ENCODE measurements at regions not wholly inside any gene's neighbourhood (a gene's known extent, or its start where the extent isn't known, plus 50 kb on each side); places are given as distances from the start of the nearest gene placed in this dataset.
"Not testable (repeated sequence)": the region's sequence is repeated elsewhere in the genome, so short reads cannot be mapped to it uniquely, and the experiment has no call there.

DNA sequence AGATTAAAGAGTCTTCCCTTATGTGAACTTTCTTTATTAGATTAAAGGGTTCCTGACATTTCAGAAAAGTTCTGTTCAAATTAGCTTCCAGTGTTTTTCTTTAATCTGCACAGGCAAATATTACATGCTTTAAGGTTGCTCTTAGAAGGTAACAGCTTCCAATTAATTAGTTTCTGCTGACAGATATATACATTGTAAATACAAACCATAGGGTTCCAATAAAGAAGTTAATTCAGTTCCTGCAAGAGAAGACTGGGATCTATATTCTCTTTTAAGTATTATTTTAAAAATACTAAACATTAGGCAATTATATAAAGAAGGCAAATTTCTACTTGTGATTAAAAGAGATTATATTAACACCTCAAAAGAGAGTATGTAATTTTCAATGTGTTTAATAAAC is 795.7 kb downstream of the MAT2B start:
- Mint-ChIP-seq H3K4me3 (no peak overlapping the region), H3K4me1 (no peaks in the 10 kb centered on the region), H3K9me3 (no peaks in the 10 kb centered on the region), H3K36me3 (no peaks in the 10 kb centered on the region), H3K27me3 (no peaks in the 10 kb centered on the region), H3K27ac (no peak overlapping the region)

DNA sequence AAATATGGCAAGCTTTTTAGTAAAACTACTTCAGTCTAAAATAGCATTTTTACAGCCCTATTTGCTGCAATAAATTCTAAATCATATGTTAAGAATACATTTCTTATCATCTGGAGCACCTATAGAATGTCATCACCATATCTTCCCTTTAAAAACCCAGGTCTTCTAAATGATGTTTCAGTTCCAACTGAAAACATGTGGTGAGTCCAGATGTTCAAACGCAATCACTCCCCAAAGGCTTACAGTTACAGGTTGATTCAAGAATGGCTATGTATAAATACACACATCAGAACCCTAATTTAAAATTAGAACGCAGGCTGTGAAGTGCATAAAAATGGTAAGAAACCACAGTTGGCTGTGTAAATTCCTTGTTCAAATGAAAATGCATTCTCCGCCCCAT is 796.3 kb downstream of the MAT2B start:
- no peaks in the 10 kb centered on the region for H3K36me3 Mint-ChIP-seq
- H3K9me3 Mint-ChIP-seq: peaks cover 4% of the 10 kb centered on the region
- H3K27ac Mint-ChIP-seq: no peak overlapping the region
- H3K4me1 Mint-ChIP-seq: no peaks in the 10 kb centered on the region
- no peaks in the 10 kb centered on the region for H3K27me3 Mint-ChIP-seq
- no peak overlapping the region for H3K4me3 Mint-ChIP-seq

DNA sequence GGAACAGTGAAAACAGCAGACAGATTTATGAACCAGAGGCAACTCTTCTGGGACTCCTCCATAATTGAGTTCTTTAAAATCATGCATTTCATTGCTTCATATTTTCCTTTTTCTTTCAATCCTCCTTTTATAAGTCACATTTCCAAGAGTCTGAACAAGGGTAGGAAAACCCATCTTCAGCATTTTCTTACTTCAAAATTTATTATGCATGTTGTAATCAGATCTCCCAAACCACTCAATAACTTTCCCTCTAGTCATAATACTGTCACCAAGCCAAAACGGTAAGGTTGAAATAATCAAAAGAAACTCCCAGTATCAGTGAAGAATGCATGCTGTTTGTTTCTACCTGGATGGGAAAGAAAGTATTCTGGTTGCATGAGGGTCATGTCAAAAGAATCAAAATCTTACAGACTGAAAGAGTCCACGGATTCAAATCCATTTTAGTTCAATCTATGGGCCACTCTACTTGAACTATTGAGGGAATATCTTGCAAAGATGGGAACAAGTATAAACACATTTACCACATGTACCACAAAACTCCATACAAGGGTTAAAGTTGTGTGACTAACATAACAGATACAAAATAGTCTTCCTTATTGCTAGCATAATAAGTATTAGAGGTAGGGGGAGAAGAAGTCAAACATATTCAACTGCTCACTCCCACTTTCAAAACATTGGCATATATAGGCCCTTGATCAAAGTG is 797.3 kb downstream of the MAT2B start:
- no peaks in the 10 kb centered on the region for H3K36me3 Mint-ChIP-seq
- H3K4me3 Mint-ChIP-seq: no peak overlapping the region
- H3K4me1 Mint-ChIP-seq: no peaks in the 10 kb centered on the region
- no peaks in the 10 kb centered on the region for H3K27me3 Mint-ChIP-seq
- no peak overlapping the region for H3K27ac Mint-ChIP-seq
- H3K9me3 Mint-ChIP-seq: peaks cover 4% of the 10 kb centered on the region

DNA sequence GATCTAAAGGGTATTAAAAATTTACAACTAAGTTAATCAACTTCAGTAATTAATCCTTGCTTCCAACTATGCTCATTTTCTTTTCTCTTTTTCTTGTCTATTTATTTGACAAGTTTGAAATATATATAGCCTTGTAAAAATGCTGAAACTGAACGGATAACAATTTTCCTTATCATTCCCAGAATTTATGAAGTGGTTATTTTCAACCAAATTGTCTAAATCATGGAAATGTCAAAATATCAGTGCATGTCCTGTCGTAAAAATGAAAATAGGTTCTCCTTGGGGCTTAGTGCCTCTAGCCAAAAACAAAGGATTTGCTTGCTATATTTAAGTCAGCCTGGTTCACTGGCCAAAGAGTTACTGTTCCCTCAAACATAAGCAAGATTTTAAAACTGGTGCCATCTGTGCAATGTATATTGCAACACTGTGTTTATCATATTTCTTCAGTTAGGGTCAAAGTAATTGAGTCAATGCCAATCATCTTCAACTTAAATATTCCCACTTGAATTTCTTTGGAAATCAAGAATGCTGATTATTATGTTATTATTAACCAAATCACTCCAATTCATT is 798.3 kb downstream of the MAT2B start:
- H3K27me3 Mint-ChIP-seq: no peaks in the 10 kb centered on the region
- no peaks in the 10 kb centered on the region for H3K4me1 Mint-ChIP-seq
- H3K4me3 Mint-ChIP-seq: no peak overlapping the region
- no peaks in the 10 kb centered on the region for H3K36me3 Mint-ChIP-seq
- peaks cover 4% of the 10 kb centered on the region for H3K9me3 Mint-ChIP-seq
- H3K27ac Mint-ChIP-seq: no peak overlapping the region

DNA sequence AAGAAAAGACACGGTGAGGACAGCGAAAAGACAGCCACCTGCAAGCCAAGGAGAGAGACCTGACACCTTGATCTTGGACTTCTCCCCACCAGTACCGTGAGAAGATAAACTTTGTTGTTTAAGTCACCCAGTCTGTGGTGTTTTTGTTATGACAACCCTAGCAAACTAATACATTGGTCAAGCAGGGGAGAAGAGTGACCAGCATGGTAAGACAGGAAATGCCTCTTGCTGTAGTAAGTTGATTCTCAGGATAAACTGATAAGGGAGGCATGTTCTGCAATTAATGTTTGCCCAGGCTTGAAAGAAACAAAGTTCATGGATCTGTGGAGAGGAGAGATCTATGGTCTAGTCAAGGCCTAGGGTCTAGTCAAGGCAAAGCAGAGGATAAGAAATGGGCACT is 801.2 kb downstream of the MAT2B start:
- Mint-ChIP-seq H3K27me3 (no peaks in the 10 kb centered on the region), H3K9me3 (peaks cover 4% of the 10 kb centered on the region), H3K4me3 (no peak overlapping the region), H3K4me1 (no peaks in the 10 kb centered on the region), H3K27ac (no peak overlapping the region), H3K36me3 (no peaks in the 10 kb centered on the region)

DNA sequence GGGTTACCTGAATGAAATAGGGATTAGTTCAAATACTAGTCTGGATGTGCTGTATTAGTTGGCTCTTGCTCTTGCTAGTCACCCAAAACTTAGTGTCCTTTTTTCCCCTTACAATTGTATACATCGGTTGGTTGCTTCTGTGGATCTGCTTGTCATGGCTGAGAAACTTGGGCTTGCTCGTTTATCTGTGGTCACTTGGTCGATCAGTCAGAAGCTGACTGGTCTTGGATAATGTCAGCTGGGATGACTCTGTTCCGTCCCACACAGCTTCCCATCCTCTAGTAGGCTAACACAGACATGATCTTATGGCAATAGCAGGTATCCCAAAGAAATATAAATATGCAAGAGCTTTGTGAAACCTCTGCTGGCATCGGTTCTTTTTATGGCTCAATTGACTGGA is 807.4 kb downstream of the MAT2B start:
- no peaks in the 10 kb centered on the region for H3K27me3 Mint-ChIP-seq
- H3K27ac Mint-ChIP-seq: no peak overlapping the region
- H3K4me1 Mint-ChIP-seq: no peaks in the 10 kb centered on the region
- H3K9me3 Mint-ChIP-seq: no peaks in the 10 kb centered on the region
- no peak overlapping the region for H3K4me3 Mint-ChIP-seq
- no peaks in the 10 kb centered on the region for H3K36me3 Mint-ChIP-seq

DNA sequence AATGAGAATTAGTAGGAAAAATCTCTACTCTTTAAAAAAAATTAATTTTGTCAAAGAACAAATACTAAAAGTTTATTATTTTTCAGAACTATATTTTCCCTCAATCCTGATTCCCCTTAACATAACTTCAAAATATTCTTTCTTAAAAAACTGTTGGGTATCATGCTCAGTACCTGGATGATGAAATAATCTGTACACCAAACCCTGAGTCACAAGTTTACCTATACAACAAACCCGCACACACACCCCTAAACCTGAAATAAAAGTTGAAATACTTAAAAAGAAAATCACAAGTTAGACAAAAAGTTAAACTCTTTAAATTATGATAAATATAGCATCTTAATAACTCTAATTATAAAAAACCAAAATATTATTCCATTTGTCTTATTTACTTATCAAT is 812.3 kb downstream of the MAT2B start:
- no peaks in the 10 kb centered on the region for H3K4me1 Mint-ChIP-seq
- H3K36me3 Mint-ChIP-seq: no peaks in the 10 kb centered on the region
- no peaks in the 10 kb centered on the region for H3K9me3 Mint-ChIP-seq
- H3K27ac Mint-ChIP-seq: no peak overlapping the region
- no peaks in the 10 kb centered on the region for H3K27me3 Mint-ChIP-seq
- no peak overlapping the region for H3K4me3 Mint-ChIP-seq

DNA sequence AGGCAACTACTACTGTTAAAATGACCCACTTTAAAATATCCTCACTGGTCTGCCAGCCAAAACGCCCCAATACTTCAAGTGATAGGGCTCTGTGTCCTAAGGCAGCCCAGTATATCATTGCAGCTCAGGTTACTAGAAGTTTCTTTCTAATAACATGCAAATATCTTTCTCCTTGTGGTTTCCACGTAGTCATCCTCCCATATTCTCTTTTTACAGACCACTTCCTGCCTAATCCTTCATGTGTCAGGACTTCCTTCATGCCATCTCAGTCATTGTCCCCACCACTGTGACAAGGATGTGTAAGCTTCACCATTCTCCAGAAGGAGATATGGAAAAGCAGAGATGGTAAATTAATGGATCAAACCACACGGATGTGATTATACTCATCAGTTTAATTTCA is 813.7 kb downstream of the MAT2B start:
- Mint-ChIP-seq H3K4me3 (no peak overlapping the region), H3K9me3 (no peaks in the 10 kb centered on the region), H3K4me1 (no peaks in the 10 kb centered on the region), H3K27me3 (no peaks in the 10 kb centered on the region), H3K36me3 (no peaks in the 10 kb centered on the region), H3K27ac (no peak overlapping the region)

DNA sequence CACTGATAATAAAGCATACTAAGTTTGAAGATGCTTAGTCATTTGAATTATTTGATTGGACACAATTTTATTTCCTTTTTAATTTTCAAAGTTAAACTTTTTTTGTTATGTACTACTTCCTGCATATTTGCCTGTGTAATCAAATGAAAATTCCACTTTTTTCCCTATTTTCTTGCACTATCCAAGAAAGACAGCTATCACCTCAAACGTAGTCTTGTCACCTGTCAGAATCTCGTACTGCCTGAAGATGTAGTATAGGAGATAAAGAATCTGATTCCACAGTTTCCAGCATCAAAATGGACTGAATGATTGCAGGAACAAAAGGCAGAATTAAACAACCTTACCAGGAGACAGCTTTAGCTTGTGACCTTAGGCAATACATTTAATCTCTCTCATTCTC is 818.8 kb downstream of the MAT2B start:
- no peaks in the 10 kb centered on the region for H3K27me3 Mint-ChIP-seq
- peaks cover 12% of the 10 kb centered on the region for H3K9me3 Mint-ChIP-seq
- H3K4me3 Mint-ChIP-seq: no peak overlapping the region
- H3K4me1 Mint-ChIP-seq: no peaks in the 10 kb centered on the region
- H3K27ac Mint-ChIP-seq: no peak overlapping the region
- no peaks in the 10 kb centered on the region for H3K36me3 Mint-ChIP-seq

DNA sequence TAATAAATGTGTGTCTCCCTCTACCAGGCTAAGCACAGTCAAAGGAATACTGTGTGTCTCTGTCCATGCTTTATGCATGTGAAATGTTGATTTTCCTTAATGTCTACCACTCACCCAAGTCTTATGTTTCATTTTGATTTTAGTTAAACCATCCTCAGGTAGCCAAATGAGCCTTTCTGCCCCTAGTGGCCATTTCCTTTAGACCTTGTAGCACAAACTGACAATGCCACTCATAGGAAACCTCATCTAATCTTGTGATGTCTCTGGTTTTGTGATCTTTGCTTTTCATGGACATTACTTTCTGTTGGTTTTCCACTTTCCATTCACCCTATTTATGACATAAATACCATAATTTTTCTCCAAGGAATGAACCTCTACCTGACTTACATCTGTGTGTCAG is 820.8 kb downstream of the MAT2B start:
- Mint-ChIP-seq H3K36me3 (no peaks in the 10 kb centered on the region), H3K27me3 (no peaks in the 10 kb centered on the region), H3K4me3 (no peak overlapping the region), H3K4me1 (no peaks in the 10 kb centered on the region), H3K27ac (no peak overlapping the region), H3K9me3 (peaks cover 12% of the 10 kb centered on the region)

DNA sequence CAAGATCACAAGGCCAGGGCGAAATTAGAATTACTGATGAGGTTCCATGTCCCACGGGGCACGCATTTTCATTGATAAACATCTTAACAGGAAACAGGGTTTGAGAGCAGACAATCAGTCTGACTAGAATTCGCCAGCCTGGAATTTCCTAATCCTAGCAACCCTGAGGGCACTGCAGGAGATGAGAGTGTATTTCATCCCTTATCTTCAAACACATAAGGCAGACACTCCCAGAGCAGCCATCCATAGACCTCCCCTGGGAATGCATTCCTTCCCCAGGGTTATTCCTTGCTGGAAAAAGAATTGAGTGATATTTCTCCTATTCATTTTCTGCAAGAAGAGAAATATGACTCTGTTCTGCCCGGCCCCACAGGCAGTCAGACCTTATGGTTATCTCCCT is 821.7 kb downstream of the MAT2B start:
- H3K4me1 Mint-ChIP-seq, H3K27me3 Mint-ChIP-seq, H3K36me3 Mint-ChIP-seq, H3K4me3 Mint-ChIP-seq, H3K27ac Mint-ChIP-seq: not testable (repeated sequence)
- peaks cover 12% of the 10 kb centered on the region for H3K9me3 Mint-ChIP-seq

DNA sequence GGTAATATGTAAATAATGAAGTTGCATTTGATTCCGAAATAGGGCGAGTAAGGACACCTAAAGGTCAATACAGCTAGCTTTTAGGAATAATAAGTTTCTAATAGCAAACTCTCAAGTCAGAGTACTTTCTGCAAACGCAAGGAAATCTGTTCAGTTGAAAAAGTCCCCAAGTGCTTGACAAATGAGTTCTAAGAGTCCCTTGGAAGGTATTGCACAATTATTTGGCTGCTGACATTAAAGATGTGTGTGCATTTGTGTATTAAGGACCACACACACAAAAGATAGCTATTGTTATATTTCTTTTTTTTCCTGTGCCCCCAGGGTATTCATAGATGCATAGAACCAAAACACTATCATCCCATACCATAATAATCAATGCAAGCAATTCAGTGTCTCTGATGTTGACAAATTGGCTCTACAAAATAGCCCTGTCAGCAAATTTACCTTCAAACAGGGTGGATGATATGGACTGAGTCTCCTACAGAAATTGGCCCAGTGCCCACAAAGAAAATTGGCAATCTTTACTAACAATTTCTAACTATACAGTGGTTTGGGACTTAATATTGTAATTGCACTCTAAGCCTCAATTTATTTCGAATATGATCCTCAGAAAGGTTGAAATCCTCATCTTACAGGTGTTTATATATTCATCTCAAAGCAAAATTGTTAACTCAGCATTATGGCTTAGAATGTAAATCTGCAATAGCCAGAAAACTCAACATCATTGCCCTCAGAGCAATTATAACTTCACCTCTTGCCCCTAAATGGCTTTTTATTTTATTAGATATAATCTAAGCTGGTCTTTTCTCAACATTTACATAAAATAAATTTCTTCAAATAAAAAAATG is 827.2 kb downstream of the MAT2B start:
- Mint-ChIP-seq H3K27me3 (no peaks in the 10 kb centered on the region), H3K36me3 (no peaks in the 10 kb centered on the region), H3K4me3 (no peak overlapping the region), H3K27ac (no peak overlapping the region), H3K9me3 (peaks cover 1% of the 10 kb centered on the region), H3K4me1 (no peaks in the 10 kb centered on the region)

DNA sequence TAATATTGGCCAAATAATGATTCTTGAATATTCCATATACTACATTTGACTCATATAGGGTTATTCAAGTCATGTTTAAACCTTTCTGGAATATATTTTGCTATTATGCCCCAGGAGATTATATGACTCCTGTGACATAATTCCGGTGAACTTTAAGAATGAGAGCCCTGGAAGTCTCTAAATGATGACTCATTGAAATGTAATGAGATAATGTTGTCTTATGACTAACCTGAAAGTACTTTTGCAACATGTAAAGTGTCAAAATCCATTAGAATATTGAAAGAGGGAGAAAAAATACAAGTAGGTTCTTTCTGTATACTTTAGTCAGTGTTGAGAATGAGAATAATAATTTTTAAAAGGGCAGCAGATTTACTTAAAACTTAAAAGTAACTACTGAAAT is 830.4 kb downstream of the MAT2B start:
- Mint-ChIP-seq H3K27ac (no peak overlapping the region), H3K4me1 (no peaks in the 10 kb centered on the region), H3K4me3 (no peak overlapping the region), H3K27me3 (no peaks in the 10 kb centered on the region), H3K9me3 (peaks cover 4% of the 10 kb centered on the region), H3K36me3 (no peaks in the 10 kb centered on the region)

DNA sequence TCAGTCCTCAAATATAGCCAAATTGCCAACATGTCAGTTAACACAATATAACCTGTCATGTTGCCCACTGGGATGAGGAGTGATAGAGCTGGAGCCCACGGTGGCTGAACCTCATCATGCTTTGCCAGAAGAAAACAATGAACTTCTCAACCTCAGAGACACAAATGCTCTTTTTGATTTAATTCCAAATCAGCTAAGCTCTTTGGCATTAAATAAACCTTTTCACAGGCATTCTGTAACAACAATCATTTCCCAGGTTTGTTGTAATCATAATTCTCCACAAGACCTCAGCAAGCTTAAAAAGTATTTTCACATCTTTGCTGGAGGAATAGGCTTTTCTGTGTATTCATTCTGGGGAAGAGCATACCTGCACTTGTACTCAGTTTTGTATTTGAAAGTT is 830.9 kb downstream of the MAT2B start:
- no peak overlapping the region for H3K27ac Mint-ChIP-seq
- peaks cover 4% of the 10 kb centered on the region for H3K9me3 Mint-ChIP-seq
- no peak overlapping the region for H3K4me3 Mint-ChIP-seq
- H3K36me3 Mint-ChIP-seq: no peaks in the 10 kb centered on the region
- no peaks in the 10 kb centered on the region for H3K4me1 Mint-ChIP-seq
- no peaks in the 10 kb centered on the region for H3K27me3 Mint-ChIP-seq

DNA sequence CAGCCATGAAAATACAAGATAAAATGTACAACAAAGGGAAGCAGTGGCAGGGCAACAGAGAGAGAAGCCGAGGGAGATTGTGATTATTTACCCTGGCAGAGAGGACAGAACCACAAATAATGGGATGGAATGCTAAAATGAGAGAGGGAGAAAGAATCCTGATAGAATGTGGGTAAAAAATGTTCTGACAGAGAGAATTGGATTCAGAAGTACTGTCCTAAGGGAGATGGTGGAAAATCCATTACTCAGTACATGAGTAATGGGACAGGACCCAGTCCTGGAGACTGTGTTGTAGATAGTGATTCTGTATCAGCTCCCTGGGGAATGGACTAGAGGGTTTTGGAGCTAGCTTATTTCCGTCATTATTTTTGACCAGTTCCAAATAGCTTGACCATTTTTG is 831.5 kb downstream of the MAT2B start:
- H3K9me3 Mint-ChIP-seq: peaks cover 4% of the 10 kb centered on the region
- no peaks in the 10 kb centered on the region for H3K27me3 Mint-ChIP-seq
- H3K4me1 Mint-ChIP-seq: no peaks in the 10 kb centered on the region
- H3K27ac Mint-ChIP-seq: no peak overlapping the region
- H3K36me3 Mint-ChIP-seq: no peaks in the 10 kb centered on the region
- no peak overlapping the region for H3K4me3 Mint-ChIP-seq

DNA sequence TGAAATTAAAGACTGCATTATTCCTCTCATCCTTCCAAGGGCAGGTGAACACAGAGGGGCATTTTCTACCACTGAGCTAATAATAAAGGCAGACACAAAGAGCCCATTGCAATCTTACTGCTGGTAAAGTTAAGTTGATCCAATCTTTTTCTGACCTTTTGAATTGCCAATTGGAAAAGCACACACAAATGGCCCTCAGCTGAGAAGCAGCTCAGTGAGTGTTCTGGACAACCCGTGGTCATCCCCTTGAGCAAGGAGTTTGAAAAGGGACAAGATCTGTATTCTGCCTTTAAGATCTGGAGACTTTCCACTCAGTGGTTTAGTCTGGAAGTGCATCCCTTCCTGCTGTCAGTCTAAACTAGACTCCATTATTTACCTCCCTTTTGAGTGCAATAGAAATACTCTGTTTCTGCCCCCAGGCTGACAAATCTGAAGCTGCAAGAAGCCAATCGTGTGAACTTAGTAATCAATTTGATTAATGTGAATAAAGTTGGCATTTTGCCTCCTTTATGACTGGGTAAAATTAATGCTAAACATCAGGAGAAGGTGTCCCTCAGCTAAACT is 835.7 kb downstream of the MAT2B start:
- no peak overlapping the region for H3K4me3 Mint-ChIP-seq
- H3K4me1 Mint-ChIP-seq: no peaks in the 10 kb centered on the region
- no peaks in the 10 kb centered on the region for H3K36me3 Mint-ChIP-seq
- H3K27ac Mint-ChIP-seq: no peak overlapping the region
- H3K27me3 Mint-ChIP-seq: no peaks in the 10 kb centered on the region
- peaks cover 7% of the 10 kb centered on the region for H3K9me3 Mint-ChIP-seq
